GM18508 (cell line): ENCODE measurements at regions not wholly inside any gene's neighbourhood (a gene's known extent, or its start where the extent isn't known, plus 50 kb on each side); places are given as distances from the start of the nearest gene placed in this dataset.

Experiments
- ATAC-seq: cut with Tn5 transposase; IDR thresholded peaks from one replicate; pipeline ENCODE4 v1.9.1; 2021; ENCODE audit warnings: moderate number of reproducible peaks; ENCODE audit not compliant: insufficient read depth, unreplicated experiment

DNA sequence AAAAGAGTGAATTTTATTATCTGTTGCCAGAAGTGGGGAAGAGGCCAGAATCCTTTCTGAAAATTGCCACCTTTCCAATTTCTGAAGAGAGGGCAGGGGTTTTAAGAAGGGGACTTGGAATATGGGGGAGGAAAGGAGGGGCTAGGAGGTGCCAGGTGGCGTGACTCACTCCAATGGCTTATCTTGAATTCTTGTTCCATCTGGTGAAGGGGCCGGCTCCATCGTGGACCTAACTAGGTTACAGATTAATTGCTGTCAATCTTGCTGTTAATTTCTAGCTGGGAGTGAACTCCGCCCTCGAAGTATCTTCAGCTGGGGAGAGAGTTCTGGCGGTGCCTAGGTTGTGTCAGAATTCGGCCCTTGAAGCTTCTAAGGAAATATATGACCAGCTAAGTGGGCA is 138.7 kb downstream of the YTHDC2 start:
- ATAC-seq: no peak

DNA sequence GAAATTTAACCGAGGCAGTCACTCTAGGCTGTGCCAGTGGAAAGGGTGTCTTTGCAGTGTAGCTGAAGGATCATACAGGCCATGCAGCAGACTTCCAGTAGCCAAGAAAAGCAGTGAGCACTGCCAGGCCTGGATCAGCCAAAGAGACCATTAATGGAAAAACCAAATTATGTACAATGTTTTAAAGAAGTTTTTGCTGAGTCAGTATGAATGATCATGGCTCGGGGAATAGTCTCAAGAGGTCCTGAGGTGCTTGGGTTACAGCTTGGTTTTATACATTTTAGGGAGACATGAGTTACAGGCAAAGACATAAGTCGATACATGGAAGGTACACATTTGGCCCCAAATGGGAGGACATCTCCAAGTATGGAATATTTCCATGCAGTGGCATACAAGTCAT is 141.3 kb downstream of the YTHDC2 start:
- no peak for ATAC-seq

DNA sequence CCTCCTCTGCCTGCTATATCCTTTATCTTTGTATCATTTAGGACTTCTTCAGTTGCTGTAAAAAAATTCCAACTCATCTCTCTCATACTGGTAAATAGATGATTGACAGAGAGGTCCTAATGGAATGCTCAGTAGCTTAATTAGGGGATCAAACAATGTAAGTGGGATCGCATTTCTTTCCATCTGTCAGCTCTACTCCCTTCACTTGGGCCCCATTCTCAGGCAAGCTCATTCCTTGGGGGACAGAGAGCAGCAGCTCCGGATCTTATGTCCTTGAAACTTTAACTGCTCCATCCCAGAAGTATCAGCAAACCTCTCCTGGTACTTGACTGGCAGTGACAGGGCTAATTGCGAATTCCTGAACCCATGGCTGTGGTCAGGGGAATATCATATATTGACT is 146.7 kb downstream of the YTHDC2 start:
- ATAC-seq: no peak

DNA sequence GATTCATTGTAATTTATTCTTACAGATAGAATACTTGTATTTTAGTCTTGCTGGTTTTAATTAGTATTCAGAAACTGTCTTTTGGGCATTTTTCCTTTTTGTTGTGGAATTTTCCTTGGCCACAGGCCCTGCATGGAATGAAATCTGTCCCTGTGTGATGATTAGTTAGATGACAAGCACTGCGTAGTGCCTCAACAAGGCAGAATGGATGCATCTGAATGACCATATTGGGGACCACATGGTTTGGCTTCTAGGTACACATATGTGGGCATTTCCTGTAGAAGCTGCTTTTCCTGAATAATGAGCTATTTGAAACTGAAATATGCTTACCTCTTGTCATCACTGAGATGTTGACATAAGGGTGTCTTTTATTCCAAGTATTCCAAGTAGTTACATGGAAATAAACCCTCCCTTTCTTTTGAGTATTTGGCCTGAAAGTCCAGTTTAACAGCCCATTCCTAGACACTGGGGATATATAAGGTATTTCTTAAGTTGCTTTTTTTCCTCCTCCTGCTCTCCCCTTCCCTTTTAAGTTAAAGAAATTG is 147.3 kb downstream of the YTHDC2 start:
- no peak for ATAC-seq

DNA sequence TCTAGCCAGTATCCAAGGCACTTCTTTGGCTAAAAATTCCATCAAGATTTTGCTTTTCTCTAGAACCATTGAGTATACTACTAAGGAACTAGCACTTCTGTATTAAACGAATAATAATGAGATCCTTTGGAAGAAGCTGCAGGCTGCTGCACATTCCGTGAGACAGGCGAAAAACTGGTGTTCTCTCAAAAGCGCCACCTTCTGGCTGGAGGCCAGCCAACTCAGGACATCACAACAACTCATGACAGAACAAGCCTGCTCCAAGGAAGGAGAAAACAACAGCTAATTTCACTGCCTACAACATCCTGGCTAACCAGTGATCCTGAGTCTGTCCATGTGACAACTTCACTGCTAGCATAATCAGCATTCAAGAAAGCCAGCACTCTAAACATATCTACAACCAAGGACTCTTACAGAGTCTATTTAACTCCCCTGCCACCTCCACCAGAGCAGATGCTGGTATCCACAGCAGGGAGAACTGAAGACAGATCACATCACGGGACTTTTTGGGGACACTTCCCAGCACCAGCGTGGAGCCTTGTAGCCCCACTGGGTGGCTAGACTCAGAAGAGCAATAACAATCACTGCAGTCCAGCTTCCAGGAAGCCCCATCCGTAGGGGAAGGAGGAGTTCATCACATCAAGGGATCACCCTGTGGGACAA is 150.5 kb downstream of the YTHDC2 start:
- no peak for ATAC-seq

DNA sequence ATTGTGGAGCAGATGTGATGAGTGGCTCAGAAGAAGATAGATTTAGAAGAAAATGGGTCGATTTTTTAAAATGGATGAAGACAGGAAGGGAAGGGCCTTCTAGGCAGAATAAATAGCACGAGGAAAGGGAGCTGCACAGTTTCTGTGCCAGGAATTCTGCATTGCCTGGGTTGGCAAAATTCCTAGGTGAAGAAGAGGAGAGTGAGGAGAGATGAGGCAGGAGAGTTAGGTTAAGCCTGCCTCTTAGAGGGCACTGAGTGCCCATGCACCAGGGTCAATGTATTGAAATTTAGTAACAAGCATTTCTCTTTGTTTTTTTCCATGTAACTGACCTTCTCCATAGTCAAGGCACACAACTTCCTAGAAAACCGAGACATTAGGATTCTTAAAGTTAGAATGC is 159.5 kb downstream of the YTHDC2 start:
- ATAC-seq: no peak

DNA sequence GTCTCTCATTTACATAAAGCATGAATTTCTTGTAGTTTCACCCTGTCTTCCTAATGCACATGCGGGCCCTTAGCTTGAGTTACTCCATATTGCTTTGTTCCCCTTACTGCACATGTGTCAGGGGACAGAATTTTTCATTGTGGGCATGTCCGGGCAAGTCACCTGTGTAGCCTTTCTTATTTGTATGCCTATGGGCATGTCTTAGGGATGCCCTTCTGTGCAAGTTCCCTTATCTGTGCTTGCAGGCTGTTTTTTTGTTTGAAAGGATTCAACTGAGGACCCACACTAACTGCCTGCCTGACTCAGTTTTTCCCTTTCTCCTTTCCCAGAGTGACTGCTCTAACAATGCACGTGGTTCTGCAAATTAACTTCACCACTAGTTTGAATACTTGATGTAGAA is 161.7 kb downstream of the YTHDC2 start:
- no peak for ATAC-seq

DNA sequence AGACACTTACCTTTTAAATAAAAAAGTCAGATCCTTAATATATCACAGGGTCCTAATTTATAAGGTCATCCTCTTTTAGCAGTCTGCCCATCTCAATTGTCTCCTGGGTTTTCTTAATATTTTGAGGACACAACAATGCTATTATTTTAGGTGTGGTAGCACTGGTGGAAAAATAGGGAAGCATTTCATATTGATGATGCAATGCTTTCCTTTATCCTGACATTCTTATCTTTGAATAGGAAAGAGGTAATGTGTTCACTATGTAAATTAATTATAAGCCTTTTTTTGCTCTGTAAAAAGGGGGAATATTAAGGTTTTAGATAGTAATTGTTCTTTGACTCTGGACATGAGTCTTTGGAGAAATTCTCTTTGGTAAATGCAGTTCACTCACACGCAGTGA is 164.7 kb downstream of the YTHDC2 start:
- no peak for ATAC-seq

DNA sequence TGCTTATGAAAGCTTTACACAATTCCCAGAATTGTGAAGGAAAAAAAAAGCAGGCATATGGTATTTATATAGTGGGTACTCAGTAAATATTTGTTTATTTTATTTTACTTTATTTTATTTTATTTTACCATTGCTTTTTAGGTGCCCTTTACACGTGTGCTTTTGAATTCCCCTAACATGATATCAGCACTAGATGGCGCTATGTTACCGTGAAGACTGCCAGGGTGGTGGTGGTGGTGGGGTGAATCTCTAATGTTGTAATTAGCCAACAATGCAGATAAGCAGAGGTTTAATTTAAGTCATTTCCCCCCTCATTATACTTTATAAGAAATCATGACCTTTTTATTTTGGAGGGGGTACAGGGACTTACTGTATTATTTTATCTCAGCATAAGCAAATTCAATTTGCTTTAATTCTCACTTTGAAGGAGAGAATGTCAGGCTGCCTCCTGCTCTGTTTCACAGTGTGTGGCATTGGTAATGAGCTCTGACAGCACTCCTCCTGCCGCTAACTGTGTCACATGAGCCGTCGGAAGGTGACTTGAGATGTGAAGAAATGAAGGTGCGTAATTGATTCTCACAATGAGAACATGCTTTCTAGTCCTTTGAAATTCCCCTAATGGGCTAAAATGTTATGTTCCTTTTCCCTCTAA is 165.6 kb downstream of the YTHDC2 start:
- no peak for ATAC-seq

DNA sequence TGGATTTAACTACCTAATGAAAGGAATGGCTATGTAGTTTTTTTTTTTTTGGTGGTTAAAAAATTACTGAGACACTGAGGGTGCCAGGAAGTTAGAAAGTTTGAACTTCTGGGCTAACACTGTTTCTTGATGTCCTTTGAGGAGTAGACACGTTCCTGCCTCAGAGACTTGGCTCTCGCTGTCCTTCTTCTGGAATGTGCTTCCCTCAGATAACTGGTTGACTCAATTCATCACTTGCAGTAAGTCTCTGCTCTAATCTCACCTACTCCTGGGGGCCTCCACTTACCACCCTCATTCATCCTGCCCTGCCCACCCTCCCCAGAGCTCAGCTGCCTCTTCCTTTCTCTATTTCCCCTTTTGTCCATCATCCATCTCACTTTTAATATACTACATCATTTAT is 167.0 kb downstream of the YTHDC2 start:
- no peak for ATAC-seq

DNA sequence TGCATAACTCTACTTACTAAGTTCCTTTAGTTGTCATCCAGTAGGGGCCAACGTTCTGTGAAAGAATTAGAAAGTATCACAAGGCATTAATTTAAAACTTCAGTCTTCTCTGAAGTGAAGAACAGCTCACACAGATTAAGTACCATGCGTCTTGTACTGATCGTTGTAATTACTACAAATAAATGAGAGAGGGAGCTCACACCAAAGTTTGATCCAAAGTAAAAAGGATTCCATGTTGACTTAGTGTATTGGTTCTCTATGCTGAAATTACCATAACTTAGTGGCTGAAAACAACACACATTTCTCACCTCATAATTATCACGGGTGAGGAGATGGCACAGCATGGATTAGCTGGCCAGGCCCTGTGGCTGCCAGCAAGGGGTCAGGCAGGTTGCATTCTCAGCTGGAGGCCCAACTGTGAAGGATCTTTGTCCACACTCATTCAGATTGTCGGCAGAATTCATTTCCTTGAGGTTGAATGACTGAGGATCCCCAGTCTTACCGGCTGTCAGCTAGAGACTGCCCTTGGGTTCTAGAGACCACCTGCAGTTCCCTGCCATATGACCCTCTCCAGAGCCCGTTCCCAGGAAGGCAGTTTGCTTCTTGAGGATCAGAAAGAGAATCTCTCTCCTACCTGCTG is 169.1 kb downstream of the YTHDC2 start:
- ATAC-seq: no peak

DNA sequence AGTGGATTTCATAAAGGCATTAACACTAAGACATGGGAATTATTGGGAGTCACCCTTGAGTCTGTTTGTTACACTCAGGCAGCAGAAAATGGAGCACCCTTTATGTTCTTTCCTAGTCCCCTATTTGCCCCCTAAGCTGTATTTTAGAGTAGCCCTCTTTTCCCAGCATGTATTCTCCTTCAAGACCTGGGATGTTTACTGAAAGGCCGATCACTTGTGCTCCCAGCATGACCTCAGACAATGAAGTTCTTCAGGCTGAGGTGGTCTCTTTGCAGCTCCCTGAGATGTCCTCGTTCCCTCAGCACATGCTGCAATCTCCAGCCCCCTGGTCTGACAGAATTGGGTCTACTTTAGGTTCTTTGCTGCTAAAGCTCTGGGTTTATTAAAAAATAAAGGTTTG is 169.7 kb downstream of the YTHDC2 start:
- ATAC-seq: no peak

DNA sequence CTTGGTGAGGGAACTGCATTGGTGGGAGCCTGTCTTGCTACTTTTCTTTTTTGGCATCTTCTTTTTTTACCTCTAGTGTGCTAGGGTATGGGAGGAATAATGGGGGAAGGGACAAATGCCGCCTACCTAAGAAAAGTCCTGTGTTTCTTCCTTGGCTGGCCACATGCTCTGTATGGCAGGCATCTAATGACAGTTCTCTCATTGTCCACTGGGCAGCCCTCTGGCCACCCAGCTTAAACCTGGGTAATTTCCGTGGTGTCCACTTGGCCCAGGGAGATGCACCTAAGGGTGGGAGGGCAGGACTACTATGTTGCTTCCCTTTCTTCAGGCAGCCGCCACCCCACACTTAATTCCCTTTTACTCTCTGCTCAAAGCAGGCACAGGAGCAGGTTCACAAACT is 173.1 kb downstream of the YTHDC2 start:
- no peak for ATAC-seq

DNA sequence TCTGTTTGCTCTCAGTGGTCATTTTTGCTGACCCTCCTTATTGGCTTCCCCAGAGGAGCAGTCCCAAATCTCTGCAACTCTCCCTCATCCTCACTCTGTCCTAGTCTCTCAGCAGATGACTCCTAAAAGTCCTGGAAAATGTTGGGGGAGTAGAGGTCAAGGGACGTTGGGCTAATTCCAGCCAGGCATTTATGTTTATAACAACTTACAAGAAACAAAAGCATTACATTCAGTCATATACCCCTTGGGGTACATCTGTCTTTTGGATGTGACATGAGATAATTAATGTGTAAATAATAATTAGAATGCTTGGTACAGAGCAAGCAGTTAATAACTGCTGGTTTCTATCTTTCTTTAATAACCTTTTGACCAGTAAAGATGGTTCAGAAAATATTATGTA is 176.2 kb downstream of the YTHDC2 start:
- ATAC-seq: no peak

DNA sequence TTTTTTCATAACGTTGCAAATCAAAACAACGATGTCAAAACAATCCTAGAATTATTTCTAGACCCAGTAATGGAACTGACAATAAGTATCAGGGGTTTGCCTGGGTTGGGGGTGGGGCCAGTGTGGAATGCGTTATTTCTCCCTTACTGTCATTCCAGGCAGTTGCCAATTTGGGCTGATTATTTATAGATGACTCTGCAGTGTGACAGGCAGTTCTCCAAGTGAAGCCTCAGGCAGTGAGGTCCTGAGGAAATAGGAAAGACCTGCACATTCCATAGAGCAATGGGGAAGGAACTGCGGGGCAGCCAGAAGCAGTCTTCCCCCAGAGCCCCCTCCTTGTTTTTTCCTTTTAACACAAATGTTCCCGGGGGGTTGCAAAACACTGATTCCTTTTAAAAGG is 179.0 kb downstream of the YTHDC2 start:
- ATAC-seq: no peak

DNA sequence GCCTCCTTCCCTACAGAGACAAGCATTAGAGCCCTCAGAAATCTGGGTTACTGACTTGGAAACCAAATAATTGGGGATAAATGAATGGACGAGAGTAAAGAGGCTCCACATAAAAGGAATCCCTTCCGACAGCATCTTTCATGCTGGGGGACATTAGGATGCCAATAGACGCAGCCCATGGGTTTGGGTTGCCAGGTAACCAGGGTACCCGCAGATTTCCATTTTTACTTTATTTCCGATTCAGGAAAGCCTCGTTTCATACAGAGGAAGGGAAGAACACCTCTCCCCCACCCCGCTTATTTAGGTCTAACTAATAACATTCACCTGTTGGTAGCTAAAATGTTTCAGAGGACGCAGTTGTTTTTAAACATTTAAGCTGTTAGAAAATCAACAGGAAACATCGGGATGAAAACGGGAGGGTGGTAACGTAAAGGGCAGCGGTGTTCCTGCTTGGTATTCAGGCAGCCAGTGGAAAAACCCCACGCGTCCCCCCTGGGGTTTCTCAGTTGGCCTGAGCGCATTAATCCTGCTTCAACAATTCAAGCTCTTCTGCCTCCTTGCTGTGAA is 179.5 kb downstream of the YTHDC2 start:
- ATAC-seq: no peak

DNA sequence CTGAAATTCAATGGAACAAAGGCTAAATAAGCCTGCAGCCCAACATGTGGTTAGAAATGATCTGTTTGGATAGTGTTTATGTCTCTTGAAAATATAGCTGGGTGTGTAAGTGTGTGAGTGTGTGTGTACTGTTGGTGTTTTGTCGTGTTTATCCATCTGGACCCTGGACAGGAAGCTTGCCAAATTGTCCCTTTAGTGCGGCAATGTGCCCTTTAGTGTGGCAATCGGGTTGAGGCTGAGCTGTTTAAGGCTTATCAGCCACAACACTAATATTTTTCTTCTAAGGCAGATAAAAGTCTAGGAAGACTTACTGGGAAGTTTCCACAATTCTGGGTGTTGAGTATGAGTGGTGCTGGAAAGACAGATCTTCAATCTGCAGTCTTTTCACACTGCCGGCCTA is 180.2 kb downstream of the YTHDC2 start:
- ATAC-seq: no peak

DNA sequence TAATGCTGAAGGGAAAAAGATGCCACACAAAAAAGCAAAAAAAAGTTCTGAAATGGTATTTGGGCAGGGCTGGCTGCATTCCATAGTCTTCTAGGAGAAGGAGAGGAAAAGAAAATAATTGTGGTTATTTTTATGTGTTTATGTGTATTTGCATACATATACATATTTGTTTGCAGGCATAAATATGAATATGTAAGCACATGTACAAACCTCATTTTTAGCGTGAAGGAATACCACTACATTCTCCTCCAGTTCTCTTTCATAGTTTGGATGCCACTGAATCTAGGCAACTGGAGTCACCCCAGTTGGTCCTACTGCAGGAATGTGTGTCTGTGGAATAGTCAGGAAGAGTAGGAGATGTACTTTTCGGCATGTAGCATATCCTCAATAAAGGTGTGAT is 181.1 kb downstream of the YTHDC2 start:
- no peak for ATAC-seq

DNA sequence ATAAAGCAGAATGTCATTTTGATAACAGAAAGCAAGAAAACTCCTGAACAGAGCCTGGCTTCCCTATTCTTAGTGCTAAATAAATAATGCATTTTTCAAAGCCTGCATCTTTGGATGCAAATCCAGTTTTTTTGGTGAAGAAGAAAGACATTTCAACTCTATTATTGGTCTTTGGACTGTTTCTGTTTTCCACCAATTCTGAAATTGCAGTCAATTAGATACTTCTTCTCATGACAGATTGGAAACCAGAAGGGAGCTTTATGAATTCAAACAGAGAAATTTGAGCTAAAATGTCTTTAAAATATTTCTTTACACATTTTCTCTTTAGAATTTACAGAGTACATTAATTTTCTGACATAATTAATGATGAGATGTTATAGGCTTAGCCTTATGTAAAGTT is 189.8 kb downstream of the YTHDC2 start:
- no peak for ATAC-seq

DNA sequence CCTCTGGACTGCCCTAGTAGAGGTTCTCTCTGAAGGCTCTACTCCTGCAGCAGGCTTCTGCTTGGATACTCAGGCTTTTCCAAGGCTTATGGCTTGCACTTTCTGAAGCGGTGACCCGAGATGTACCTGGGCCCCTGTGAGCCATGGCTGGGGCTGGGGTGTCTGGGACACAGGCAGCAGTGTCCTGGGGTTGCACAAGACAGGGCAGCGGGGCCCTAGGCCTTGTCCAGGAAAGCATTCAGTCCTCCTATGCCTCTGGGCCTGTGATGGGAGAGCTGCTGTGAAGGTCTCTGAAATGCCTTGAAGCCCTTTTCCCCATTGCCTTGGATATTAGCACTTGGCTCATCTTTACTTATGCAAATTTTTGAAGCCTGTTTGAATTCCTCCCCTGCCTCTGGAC is 192.2 kb downstream of the YTHDC2 start:
- no peak for ATAC-seq

DNA sequence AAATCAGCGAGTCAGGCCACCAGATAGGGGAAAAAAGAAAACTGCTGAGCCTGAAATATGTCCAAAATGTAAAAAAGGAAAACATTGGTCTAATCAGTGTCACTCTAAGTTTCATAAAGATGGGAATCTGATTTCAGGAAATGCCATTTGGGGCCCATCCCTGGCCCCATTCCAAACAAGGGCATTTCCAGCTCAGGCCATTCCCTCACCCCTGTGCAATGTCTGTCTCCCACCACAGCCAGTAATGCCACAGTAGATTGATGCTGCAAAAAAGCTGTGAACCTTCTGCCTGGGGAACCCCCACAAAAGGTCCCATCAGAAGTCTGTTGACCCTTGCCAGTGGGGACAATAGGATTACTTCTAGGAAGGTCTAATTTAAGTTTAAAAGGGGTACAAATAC is 199.6 kb downstream of the YTHDC2 start:
- no peak for ATAC-seq
